PC-9 (cell line): ENCODE measurements at regions not wholly inside any gene's neighbourhood (a gene's known extent, or its start where the extent isn't known, plus 50 kb on each side); places are given as distances from the start of the nearest gene placed in this dataset.

Experiments
- EZH2 ChIP-seq: fragments of 200-600 bp; sonication (generic); IDR thresholded peaks from 2 replicates; pipeline ENCODE4 v1.8.0; 2017; ENCODE audit warnings: antibody characterized with exemption, low read depth
- TF ChIP-seq, protein P1 (sequence below): fragments of 200-600 bp; sonication (generic); conservative IDR thresholded peaks from 2 replicates; pipeline ENCODE4 v1.6.1; 2017; ENCODE audit warnings: mixed run types, antibody characterized with exemption, mild to moderate bottlenecking, moderate library complexity

DNA sequence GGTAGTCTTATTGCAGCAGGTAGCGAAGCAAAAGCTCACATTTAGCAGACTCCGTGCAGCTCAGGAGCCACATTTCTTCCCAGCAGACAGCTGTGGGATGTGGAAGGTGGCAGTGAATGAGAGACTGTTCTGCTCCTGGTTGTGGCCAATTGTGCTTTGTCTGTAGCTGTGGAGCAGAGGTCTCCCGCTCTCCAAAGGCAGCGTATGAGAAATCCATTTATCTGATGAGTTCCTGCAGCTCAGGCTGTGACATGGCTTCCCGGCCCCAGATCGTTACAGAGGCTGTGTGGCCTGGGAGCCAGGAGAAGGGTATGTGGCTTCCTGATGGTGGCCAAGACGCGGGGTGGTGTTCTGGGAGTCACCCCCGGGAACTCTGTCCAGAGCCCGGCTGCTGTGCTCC lies 64.5 kb upstream of the KIF16B start:
- TF ChIP-seq, protein P1, sequence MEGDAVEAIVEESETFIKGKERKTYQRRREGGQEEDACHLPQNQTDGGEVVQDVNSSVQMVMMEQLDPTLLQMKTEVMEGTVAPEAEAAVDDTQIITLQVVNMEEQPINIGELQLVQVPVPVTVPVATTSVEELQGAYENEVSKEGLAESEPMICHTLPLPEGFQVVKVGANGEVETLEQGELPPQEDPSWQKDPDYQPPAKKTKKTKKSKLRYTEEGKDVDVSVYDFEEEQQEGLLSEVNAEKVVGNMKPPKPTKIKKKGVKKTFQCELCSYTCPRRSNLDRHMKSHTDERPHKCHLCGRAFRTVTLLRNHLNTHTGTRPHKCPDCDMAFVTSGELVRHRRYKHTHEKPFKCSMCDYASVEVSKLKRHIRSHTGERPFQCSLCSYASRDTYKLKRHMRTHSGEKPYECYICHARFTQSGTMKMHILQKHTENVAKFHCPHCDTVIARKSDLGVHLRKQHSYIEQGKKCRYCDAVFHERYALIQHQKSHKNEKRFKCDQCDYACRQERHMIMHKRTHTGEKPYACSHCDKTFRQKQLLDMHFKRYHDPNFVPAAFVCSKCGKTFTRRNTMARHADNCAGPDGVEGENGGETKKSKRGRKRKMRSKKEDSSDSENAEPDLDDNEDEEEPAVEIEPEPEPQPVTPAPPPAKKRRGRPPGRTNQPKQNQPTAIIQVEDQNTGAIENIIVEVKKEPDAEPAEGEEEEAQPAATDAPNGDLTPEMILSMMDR, result no peak
- TF ChIP-seq EZH2, result no peak
